Ascending aorta (tissue), 2 donors: ENCODE measurements at regions not wholly inside any gene's neighbourhood (a gene's known extent, or its start where the extent isn't known, plus 50 kb on each side); places are given as distances from the start of the nearest gene placed in this dataset.
A peak's percentile ranks its signal among the peaks of the same experiment; 100 is the strongest.

Experiments
- DNase-seq, 2 donors: peaks; one replicate each; pipeline ENCODE4 v3.0.0-alpha.2; 2019; ENCODE audit warnings: low spot score in 2 of 2
- H3K27ac ChIP-seq, 2 donors: fragments of 200-600 bp; sonication (generic); one replicate each; pipeline ENCODE4 v1.5.1; 2016 to 2017; ENCODE audit warnings: mild to moderate bottlenecking in 1 of 2
- H3K27me3 ChIP-seq: fragments of 200-600 bp; sonication (generic); one replicate; pipeline ENCODE4 v1.5.1; 2017
- H3K36me3 ChIP-seq, 2 donors: fragments of 200-600 bp; sonication (generic); one replicate each; pipeline ENCODE4 v1.5.1; 2016
- H3K4me1 ChIP-seq, 2 donors: fragments of 200-600 bp; sonication (generic); one replicate each; pipeline ENCODE4 v1.5.1; 2016 to 2017; ENCODE audit warnings: mild to moderate bottlenecking in 1 of 2
- H3K4me3 ChIP-seq, 2 donors: fragments of 200-600 bp; sonication (generic); one replicate each; pipeline ENCODE4 v1.5.1; 2016 to 2017; ENCODE audit warnings: mild to moderate bottlenecking in 1 of 2
- H3K9me3 ChIP-seq, 2 donors: fragments of 200-600 bp; sonication (generic); one replicate each; pipeline ENCODE4 v1.5.1; 2016
- intact Hi-C: fragments of 100-400 bp; cut with DNase I; formaldehyde crosslinking; loops from one replicate; pipeline ENCODE4 v1.15.1; 2023
- TF ChIP-seq, protein P1 (sequence below), 3 experiments: fragments of 200-600 bp in 2 of 3; fragments of 450-650 bp in 1 of 3; sonication (generic) in 2 of 3; IDR thresholded peaks; one replicate each; pipeline ENCODE4 v1.5.1; 2016 to 2019; ENCODE audit warnings: antibody characterized with exemption in 3 of 3, mild to moderate bottlenecking in 1 of 3, moderate library complexity in 1 of 3

DNA sequence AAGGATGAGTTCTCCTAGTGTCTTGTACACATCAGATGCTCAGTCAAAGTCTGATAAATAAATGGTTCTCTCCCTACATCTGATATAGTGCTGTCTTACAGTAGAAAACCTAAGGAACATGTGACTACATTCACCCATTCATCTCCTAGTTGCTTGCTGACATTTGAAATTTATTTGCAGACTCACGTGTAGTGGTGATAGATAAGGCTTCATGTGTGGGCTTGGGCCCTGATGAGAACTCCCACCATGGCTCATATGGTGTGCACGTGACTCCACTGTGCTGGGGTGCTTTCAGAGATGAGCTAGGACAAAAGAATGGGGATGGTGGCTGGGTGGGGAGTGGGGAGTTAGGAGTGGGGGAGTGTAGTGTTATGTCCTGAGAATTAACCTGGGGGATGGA, 287.3 kb downstream of the RPS24 start:
- no peak for DNase-seq
- Histone ChIP-seq H3K27ac (no peak overlapping the region), H3K4me1 (peaks cover 6 to 10% of the 10 kb centered on the region in 2 donors), H3K36me3 (no peaks in the 10 kb centered on the region), H3K4me3 (no peak overlapping the region), H3K9me3 (peaks cover 0 to 7% of the 10 kb centered on the region in 2 donors), H3K27me3 (no peaks in the 10 kb centered on the region)
- intact Hi-C loops: no loop called here
- TF ChIP-seq, protein P1, sequence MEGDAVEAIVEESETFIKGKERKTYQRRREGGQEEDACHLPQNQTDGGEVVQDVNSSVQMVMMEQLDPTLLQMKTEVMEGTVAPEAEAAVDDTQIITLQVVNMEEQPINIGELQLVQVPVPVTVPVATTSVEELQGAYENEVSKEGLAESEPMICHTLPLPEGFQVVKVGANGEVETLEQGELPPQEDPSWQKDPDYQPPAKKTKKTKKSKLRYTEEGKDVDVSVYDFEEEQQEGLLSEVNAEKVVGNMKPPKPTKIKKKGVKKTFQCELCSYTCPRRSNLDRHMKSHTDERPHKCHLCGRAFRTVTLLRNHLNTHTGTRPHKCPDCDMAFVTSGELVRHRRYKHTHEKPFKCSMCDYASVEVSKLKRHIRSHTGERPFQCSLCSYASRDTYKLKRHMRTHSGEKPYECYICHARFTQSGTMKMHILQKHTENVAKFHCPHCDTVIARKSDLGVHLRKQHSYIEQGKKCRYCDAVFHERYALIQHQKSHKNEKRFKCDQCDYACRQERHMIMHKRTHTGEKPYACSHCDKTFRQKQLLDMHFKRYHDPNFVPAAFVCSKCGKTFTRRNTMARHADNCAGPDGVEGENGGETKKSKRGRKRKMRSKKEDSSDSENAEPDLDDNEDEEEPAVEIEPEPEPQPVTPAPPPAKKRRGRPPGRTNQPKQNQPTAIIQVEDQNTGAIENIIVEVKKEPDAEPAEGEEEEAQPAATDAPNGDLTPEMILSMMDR (IDR thresholded peaks at IDR 0.05): no peak

DNA sequence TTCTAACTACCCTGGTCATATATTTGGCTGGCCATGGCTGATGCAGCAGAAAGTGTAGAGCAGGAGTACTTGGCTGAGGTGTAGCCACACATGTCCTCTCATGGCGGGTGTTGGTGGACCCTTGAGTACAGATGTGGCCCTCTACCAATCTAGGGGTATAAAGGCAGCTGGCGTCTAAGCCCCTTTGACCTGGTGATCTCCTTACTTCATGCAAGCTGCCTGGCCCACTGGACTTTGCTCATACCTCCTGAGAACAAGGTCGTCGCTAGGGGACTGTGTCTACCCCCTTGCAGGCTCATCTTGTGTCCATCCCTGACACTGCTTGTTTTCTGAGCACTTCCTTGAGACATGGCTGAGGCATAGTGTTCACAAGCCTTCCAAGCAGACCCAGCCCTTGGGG, 287.8 kb downstream of the RPS24 start:
- Histone ChIP-seq H3K36me3 (no peaks in the 10 kb centered on the region), H3K9me3 (peaks cover 0 to 12% of the 10 kb centered on the region in 2 donors), H3K27ac (no peak overlapping the region), H3K27me3 (no peaks in the 10 kb centered on the region), H3K4me3 (no peak overlapping the region), H3K4me1 (peaks cover 4 to 6% of the 10 kb centered on the region in 2 donors)
- intact Hi-C loops: no loop called here
- no peak for DNase-seq
- TF ChIP-seq, protein P1 (IDR thresholded peaks at IDR 0.05): no peak

DNA sequence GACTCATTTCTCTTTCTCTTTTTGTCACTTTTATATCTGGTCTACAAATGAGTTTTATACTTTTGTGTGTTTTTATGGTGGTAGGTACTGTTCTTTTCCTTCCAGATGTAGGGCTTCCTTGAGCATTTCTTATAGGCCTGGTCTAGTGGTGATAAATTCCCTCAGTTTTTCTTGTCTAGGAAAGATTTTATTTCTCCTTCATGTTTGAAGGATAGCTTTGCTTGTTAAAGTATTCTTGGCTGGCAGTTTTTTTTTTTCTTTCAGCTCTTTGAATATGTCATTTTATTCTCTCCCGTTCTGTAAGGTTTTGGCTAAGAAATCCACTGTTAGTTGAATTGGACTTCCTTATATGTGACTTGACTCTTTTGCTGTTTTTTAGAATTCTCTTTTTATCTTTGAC, 292.7 kb downstream of the RPS24 start:
- Histone ChIP-seq H3K4me3 (no peak overlapping the region), H3K9me3 (peaks cover 0 to 20% of the 10 kb centered on the region in 2 donors), H3K36me3 (no peaks in the 10 kb centered on the region), H3K27me3 (no peaks in the 10 kb centered on the region), H3K4me1 (peaks cover 0 to 4% of the 10 kb centered on the region in 2 donors), H3K27ac (no peak overlapping the region)
- DNase-seq: no peak
- intact Hi-C loops: no loop called here
- TF ChIP-seq, protein P1 (IDR thresholded peaks at IDR 0.05): no peak

DNA sequence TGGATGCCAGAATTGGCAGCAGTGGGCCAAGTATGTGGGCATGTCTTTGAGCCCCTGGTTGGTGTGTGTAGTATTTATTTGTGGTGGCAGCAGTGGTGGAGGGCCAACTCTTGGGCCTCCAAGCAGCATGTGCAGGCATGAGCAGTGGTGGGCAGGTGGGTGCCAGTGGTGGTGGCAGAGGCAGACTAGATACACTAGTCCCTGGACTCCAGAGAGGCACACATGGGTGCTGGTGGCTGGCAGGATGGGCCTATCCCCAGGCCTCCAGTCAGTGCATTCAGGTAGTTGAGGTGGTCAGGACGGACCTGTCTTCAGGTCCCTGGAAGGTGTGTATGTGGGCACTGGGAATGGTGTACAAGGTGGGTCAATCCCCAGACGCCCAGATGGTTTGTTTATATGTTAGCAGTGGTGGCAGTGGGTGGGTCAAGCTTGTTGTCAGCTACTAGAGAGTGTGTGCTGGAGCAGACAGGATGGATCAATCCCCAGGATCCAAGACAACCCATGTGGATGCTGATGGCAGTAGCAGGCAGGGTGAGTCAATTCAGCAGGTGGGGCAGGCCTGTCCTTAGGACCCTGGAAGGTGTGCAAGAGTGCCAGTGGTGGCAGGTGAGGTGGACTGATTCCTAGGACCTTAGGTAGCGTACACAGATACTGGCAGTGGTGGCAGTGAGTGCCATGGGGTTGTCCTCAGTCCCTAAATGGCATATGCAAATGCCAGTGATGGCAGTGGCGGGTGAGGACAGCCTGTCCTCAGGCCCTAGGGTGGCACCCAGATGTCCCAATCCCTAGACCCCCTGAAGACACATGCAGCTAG, 294.3 kb downstream of the RPS24 start:
- TF ChIP-seq, protein P1 (IDR thresholded peaks at IDR 0.05): no peak
- H3K27me3 ChIP-seq: no peaks in the 10 kb centered on the region
- peaks cover 0 to 17% of the 10 kb centered on the region in 2 donors for H3K4me1 ChIP-seq
- intact Hi-C loops: no loop called here
- no peak overlapping the region for H3K4me3 ChIP-seq
- no peak overlapping the region for H3K27ac ChIP-seq
- H3K9me3 ChIP-seq: peaks cover 0 to 20% of the 10 kb centered on the region in 2 donors
- H3K36me3 ChIP-seq: no peaks in the 10 kb centered on the region
- DNase-seq: peak in 1 of 2 donors; percentile 40

DNA sequence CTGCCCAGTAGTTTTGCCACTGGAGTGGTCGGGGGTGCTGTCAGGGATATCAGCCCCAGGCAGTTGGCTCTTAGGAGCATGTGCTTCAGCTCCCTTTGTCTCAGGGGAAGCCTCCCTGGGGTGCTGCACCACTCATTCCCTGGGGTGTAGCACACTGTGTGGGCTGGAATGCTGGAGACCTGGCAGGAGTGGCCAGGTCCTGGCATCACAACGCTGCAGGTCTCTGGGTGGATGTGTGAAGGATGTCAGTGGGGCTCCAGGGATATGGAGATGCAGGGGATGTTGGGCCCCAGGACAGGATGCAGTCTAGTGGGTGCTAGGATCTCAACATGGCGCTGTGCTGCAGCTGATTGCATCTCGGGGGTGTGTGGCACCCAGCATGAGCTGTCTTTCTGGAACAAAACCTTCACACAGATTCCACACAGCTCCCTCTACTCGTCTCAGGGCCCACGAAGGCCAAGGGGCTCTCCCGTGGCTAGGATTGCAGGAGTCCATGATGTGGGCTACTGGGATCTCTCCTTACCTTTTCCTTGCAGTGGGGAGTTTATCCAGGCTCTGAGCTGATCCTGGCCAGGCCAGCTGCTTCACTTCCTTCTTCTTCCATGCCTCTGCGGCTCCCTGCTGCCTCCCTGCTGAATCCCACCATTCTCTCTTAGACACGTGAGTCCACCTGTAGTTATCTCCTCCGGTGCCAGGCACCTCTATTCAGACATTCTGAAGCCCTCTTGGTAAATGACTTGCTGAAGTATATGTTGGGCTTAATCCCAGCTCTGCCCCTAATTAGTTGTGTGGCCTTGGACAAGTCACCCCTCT, 295.1 kb downstream of the RPS24 start:
- no peaks in the 10 kb centered on the region for H3K36me3 ChIP-seq
- peaks cover 0 to 20% of the 10 kb centered on the region in 2 donors for H3K9me3 ChIP-seq
- intact Hi-C loops: no loop called here
- no peak overlapping the region for H3K27ac ChIP-seq
- peak in 1 of 2 donors; percentile 42 for DNase-seq
- no peaks in the 10 kb centered on the region for H3K27me3 ChIP-seq
- peaks cover 0 to 19% of the 10 kb centered on the region in 2 donors for H3K4me1 ChIP-seq
- no peak overlapping the region for H3K4me3 ChIP-seq
- TF ChIP-seq, protein P1 (IDR thresholded peaks at IDR 0.05): no peak
